WTC11 (cell line): ENCODE measurements at regions not wholly inside any gene's neighbourhood (a gene's known extent, or its start where the extent isn't known, plus 50 kb on each side); places are given as distances from the start of the nearest gene placed in this dataset.
"Not testable (repeated sequence)": the region's sequence is repeated elsewhere in the genome, so short reads cannot be mapped to it uniquely, and the experiment has no call there.

Experiments
- ATAC-seq: fragments of 200-7000 bp; cut with Tn5 transposase; 2 replicates; pipeline ENCODE4 v1.10.0; 2021; ENCODE audit warnings: mild to moderate bottlenecking, moderate library complexity
- CTCF ChIA-PET: fragments of 300-600 bp; sonication (Branson Sonifier 250); formaldehyde crosslinking; loops from one replicate; lab custom pipeline; 2021; ENCODE audit warnings: antibody characterized with exemption; lab: Charles Lee
- POLR2A ChIA-PET: fragments of 350-600 bp; sonication (Branson Sonifier 250); formaldehyde crosslinking; loops from one replicate; lab custom pipeline; 2021; ENCODE audit warnings: antibody characterized with exemption; lab: Charles Lee
- DNase-seq: peaks from one replicate; pipeline ENCODE4 v3.0.0; 2021; ENCODE audit warnings: low spot score
- H3K27ac Mint-ChIP-seq: 2 replicates; pipeline ENCODE4 v1.8.0; 2021; ENCODE audit warnings: mixed read lengths
- H3K27me3 Mint-ChIP-seq: 2 replicates; pipeline ENCODE4 v1.8.0; 2021; ENCODE audit warnings: low read depth, mild to moderate bottlenecking, moderate library complexity, mixed read lengths
- H3K36me3 Mint-ChIP-seq: 2 replicates; pipeline ENCODE4 v1.8.0; 2021; ENCODE audit warnings: mixed read lengths
- H3K4me1 Mint-ChIP-seq: 2 replicates; pipeline ENCODE4 v1.8.0; 2022; ENCODE audit warnings: mixed read lengths
- H3K4me3 Mint-ChIP-seq: 2 replicates; pipeline ENCODE4 v1.8.0; 2021; ENCODE audit warnings: mild to moderate bottlenecking, moderate library complexity, mixed read lengths
- H3K9me3 Mint-ChIP-seq: 2 replicates; pipeline ENCODE4 v1.8.0; 2021; ENCODE audit warnings: mixed read lengths
- ATF2 ChIP-seq: sonication (generic); formaldehyde crosslinking; IDR thresholded peaks from 2 replicates; pipeline ENCODE4 v1.8.1; 2022; ENCODE audit warnings: low read depth, missing genetic modification reagents, borderline replicate concordance
- ATF3 ChIP-seq: sonication (generic); formaldehyde crosslinking; conservative IDR thresholded peaks from 2 replicates; pipeline ENCODE4 v1.8.1; 2022; ENCODE audit warnings: mild to moderate bottlenecking, missing genetic modification reagents
- CTCF ChIP-seq: fragments of 200-600 bp; IDR thresholded peaks from 2 replicates; pipeline ENCODE4 v1.8.0; 2022; ENCODE audit warnings: antibody characterized with exemption
- E2F5 ChIP-seq: sonication (generic); formaldehyde crosslinking; IDR thresholded peaks from 2 replicates; pipeline ENCODE4 v1.8.1; 2022; ENCODE audit warnings: mild to moderate bottlenecking, moderate library complexity, missing genetic modification reagents
- JAZF1 ChIP-seq: fragments of 250-450 bp; sonication (Bioruptor Pico); IDR thresholded peaks from 2 replicates; pipeline ENCODE4 v1.9.0; 2021; ENCODE audit warnings: moderate library complexity, mild to moderate bottlenecking, inconsistent platforms
- MYBL2 ChIP-seq: sonication (generic); formaldehyde crosslinking; IDR thresholded peaks from 2 replicates; pipeline ENCODE4 v1.8.1; 2023; ENCODE audit warnings: mild to moderate bottlenecking, moderate library complexity, missing genetic modification reagents
- NFYB ChIP-seq: sonication (generic); formaldehyde crosslinking; conservative IDR thresholded peaks from 2 replicates; pipeline ENCODE4 v1.8.0; 2022; ENCODE audit warnings: low read depth, missing genetic modification reagents
- RELA ChIP-seq: sonication (generic); formaldehyde crosslinking; IDR thresholded peaks from 2 replicates; pipeline ENCODE4 v1.8.1; 2022; ENCODE audit warnings: missing genetic modification reagents, mild to moderate bottlenecking, borderline replicate concordance
- SOX15 ChIP-seq: fragments of 250-450 bp; sonication (Bioruptor Pico); IDR thresholded peaks from 2 replicates; pipeline ENCODE4 v1.9.0; 2021; ENCODE audit warnings: mild to moderate bottlenecking
- ZBTB21 ChIP-seq: sonication (generic); formaldehyde crosslinking; IDR thresholded peaks from 2 replicates; pipeline ENCODE4 v1.8.1; 2023; ENCODE audit warnings: mild to moderate bottlenecking, missing genetic modification reagents, borderline replicate concordance
- ZBTB43 ChIP-seq: sonication (generic); formaldehyde crosslinking; IDR thresholded peaks from 2 replicates; pipeline ENCODE4 v1.8.1; 2023; ENCODE audit warnings: mild to moderate bottlenecking, missing genetic modification reagents
- ZNF281 ChIP-seq: sonication (generic); formaldehyde crosslinking; IDR thresholded peaks from 2 replicates; pipeline ENCODE4 v1.8.0; 2023; ENCODE audit warnings: mild to moderate bottlenecking, missing genetic modification reagents
- ZNF396 ChIP-seq: fragments of 250-450 bp; sonication (Bioruptor Pico); IDR thresholded peaks from 2 replicates; pipeline ENCODE4 v1.8.0; 2021; ENCODE audit warnings: mild to moderate bottlenecking, moderate library complexity, borderline replicate concordance
- ZNF416 ChIP-seq: fragments of 250-450 bp; sonication (Bioruptor Pico); IDR thresholded peaks from 2 replicates; pipeline ENCODE4 v1.9.0; 2021; ENCODE audit warnings: mild to moderate bottlenecking, inconsistent platforms
- ZNF423 ChIP-seq: fragments of 250-450 bp; sonication (Bioruptor Pico); IDR thresholded peaks from 2 replicates; pipeline ENCODE4 v2.1.2; 2022; ENCODE audit warnings: mild to moderate bottlenecking, moderate library complexity
- ZNF425 ChIP-seq: fragments of 250-450 bp; sonication (Bioruptor Pico); conservative IDR thresholded peaks from 2 replicates; pipeline ENCODE4 v1.9.0; 2021; ENCODE audit warnings: mild to moderate bottlenecking

- peak; percentile 51 for TF ChIP-seq CTCF
- CTCF ChIA-PET = interaction anchor here (2.3 kb wide), 1 partner anchor 65 kb away, joined by 7 read pairs; no protein-coding TSS in a partner anchor
- H3K27ac Mint-ChIP-seq, H3K4me3 Mint-ChIP-seq, H3K4me1 Mint-ChIP-seq, POLR2A ChIA-PET, ATAC-seq: not testable (repeated sequence)
- H3K36me3 Mint-ChIP-seq = peaks cover 34% of the 10 kb centered on the region
- DNase-seq = peak; percentile 70
- peaks cover 11% of the 10 kb centered on the region for H3K27me3 Mint-ChIP-seq
- peaks cover 47% of the 10 kb centered on the region for H3K9me3 Mint-ChIP-seq
Measured at GRCh38 chr4:186363038-186363437, 97.0 kb downstream of the F11 start.

- Mint-ChIP-seq H3K27me3 (peaks cover 11% of the 10 kb centered on the region), H3K4me1 (no peaks in the 10 kb centered on the region), H3K36me3 (peaks cover 26% of the 10 kb centered on the region), H3K27ac (no peak overlapping the region), H3K4me3 (no peak overlapping the region), H3K9me3 (peaks cover 31% of the 10 kb centered on the region)
- CTCF ChIA-PET = interaction anchor here (0.6 kb wide), 1 partner anchor 194 kb away, joined by 3 read pairs; no protein-coding TSS in a partner anchor
- DNase-seq (no peak), ATAC-seq (no peak)
- POLR2A ChIA-PET = no interaction called here
- no peak for TF ChIP-seq MYBL2 (CRISPR knock-in tag)
- TF ChIP-seq, all 79 proteins: peak for 0
Measured at GRCh38 chr4:186360551-186360950, 94.6 kb downstream of the F11 start.

- H3K4me3 Mint-ChIP-seq = no peak overlapping the region
- H3K36me3 Mint-ChIP-seq = no peaks in the 10 kb centered on the region
- no peak overlapping the region for H3K27ac Mint-ChIP-seq
- DNase-seq = no peak
- no peak for TF ChIP-seq NFYB (CRISPR knock-in tag)
- TF ChIP-seq RELA (CRISPR knock-in tag) = no peak
- TF ChIP-seq ZNF423 (CRISPR knock-in tag) = no peak
- TF ChIP-seq JAZF1 = no peak
- TF ChIP-seq SOX15 (CRISPR knock-in tag) = no peak
- TF ChIP-seq ZBTB43 (CRISPR knock-in tag) = no peak
- no peak for TF ChIP-seq ATF3
- no peak for TF ChIP-seq ZNF281 (CRISPR knock-in tag)
- no peak for TF ChIP-seq ZBTB21 (CRISPR knock-in tag)
- no peak for TF ChIP-seq ATF2 (CRISPR knock-in tag)
- no peak for TF ChIP-seq E2F5
- no peak for TF ChIP-seq ZNF396 (CRISPR knock-in tag)
- TF ChIP-seq ZNF425 (CRISPR knock-in tag) = no peak
- TF ChIP-seq ZNF416 = no peak
- H3K4me1 Mint-ChIP-seq = peaks cover 8% of the 10 kb centered on the region
- ATAC-seq = no peak
- CTCF ChIA-PET = no interaction called here
- H3K9me3 Mint-ChIP-seq = no peaks in the 10 kb centered on the region
- POLR2A ChIA-PET = no interaction called here
- H3K27me3 Mint-ChIP-seq = peaks cover 53% of the 10 kb centered on the region
Measured at GRCh38 chr4:186351668-186352194, 85.7 kb downstream of the F11 start.
